PFSK-1 (cell line): ENCODE measurements at regions not wholly inside any gene's neighbourhood (a gene's known extent, or its start where the extent isn't known, plus 50 kb on each side); places are given as distances from the start of the nearest gene placed in this dataset.

Experiments
- POLR2AphosphoS5 ChIP-seq: IDR thresholded peaks from 2 replicates; pipeline ENCODE4 v1.6.1; 2012; ENCODE audit warnings: low read depth, mild to moderate bottlenecking, control low read depth, low read length, moderate library complexity
- TAF1 ChIP-seq: IDR thresholded peaks from 2 replicates; pipeline ENCODE4 v1.6.1; 2012; ENCODE audit warnings: low read length, control low read depth, borderline replicate concordance; ENCODE audit not compliant: insufficient read depth

DNA sequence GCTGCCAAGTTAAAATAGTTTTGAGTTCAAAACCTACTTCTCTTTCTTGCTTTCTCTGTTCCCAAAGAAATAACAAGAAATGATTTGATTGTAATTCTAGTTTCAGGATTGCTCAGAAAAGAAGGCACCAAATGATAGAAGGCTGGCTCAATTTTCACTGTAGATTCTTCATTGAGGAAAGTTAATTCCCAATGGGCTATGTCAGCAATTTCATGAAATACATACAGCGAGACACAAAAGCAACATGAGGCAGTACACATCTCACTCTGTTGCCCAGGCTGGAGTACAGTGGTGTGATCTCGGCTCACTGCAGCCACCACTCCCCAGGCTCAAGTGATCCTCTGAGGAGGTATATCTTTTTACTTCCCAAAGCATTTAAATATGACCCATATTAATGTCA, 1659.9 kb upstream of the C9orf72 start:
- no peak for TF ChIP-seq POLR2AphosphoS5
- TF ChIP-seq TAF1: no peak
